GM12872 (cell line): ENCODE measurements at regions not wholly inside any gene's neighbourhood (a gene's known extent, or its start where the extent isn't known, plus 50 kb on each side); places are given as distances from the start of the nearest gene placed in this dataset.

ENCODE experiments used
- TF ChIP-seq, protein P1 (sequence below): IDR thresholded peaks from 3 replicates; pipeline ENCODE4 v1.5.1; 2011; ENCODE audit warnings: low read depth, mild to moderate bottlenecking, low read length, moderate library complexity; ENCODE audit not compliant: insufficient read depth

DNA sequence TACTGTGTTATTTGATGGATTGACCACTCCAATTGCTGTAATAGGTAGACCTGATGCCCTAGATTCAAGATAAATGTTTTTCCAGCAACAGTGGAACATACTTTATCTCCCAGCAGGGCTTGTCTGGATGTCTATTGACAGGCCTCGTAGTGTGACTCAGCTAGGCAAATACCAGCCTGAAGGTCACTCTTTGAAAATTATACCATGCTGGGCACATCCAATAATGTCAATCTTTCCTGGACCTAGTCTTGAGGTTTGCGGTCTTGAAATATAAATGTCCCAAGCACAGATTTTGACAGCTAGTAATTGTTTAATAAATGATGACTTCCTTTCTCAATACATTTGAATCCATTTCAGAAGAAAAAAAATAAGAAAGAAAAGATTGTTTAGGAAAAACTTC lies 1138.0 kb upstream of the TMPRSS15 start:
- TF ChIP-seq, protein P1, sequence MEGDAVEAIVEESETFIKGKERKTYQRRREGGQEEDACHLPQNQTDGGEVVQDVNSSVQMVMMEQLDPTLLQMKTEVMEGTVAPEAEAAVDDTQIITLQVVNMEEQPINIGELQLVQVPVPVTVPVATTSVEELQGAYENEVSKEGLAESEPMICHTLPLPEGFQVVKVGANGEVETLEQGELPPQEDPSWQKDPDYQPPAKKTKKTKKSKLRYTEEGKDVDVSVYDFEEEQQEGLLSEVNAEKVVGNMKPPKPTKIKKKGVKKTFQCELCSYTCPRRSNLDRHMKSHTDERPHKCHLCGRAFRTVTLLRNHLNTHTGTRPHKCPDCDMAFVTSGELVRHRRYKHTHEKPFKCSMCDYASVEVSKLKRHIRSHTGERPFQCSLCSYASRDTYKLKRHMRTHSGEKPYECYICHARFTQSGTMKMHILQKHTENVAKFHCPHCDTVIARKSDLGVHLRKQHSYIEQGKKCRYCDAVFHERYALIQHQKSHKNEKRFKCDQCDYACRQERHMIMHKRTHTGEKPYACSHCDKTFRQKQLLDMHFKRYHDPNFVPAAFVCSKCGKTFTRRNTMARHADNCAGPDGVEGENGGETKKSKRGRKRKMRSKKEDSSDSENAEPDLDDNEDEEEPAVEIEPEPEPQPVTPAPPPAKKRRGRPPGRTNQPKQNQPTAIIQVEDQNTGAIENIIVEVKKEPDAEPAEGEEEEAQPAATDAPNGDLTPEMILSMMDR: no peak

DNA sequence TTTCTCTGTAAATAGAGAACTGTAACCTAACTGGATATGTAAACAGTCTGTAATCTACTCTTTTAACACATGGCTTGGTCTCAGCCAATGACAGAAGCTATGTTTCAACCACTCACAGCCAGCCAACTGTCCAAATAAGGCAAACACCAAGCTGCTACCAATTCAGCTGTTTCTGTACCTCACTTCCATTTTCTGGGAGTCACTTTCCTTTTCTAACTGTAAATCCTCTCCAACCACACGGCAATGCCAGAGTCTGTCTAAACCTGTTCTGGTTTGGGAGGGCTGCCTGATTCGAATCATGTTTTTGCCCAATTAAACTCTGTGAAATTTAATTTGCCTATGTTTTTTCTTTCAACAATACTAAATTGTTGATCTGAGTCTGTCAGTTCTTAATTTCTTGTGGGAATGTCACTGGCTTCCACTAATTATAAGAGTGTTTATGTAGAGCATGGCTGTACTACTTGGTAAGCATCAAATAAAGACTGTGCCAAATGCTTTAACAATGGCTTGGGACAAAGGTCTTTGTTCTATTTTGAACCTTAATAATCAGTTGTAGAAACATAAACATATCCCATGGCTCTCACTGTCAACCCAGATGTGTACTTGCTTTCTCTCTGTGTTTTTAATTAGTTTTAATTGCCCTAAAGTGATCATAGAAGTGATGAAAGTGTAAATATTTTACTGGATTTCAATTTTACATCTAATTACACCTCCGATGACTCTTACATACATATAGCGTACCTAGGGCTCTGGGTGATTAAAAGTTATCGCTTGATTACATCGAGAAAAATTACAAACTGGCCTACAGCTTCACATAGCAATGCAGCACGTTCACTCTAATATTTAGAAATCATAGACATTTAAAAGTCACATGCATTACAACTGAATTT lies 1144.6 kb upstream of the TMPRSS15 start:
- TF ChIP-seq, protein P1: no peak

GRCh38 chr21:19553919-19554615 lies 1150.5 kb upstream of the TMPRSS15 start:
- TF ChIP-seq, protein P1: no peak

DNA sequence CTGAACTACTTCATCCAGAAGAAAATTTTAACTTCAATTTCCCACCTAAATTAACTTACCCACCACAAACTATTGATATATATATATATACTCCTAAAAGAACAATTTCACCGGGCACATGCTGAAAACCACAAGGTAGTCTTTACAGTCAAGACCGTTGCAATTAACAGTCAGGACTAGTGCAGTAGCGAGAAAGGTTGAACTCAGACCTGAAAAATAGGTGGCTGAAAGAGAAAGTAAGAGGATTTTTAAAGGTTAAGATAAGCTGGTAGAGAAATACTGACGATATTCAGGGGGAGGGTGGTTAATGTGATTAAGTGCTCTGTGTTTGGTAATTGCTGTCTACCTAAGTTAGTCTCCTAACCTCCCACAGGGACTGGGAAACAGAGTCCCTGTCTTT lies 1153.5 kb upstream of the TMPRSS15 start:
- TF ChIP-seq, protein P1: no peak

DNA sequence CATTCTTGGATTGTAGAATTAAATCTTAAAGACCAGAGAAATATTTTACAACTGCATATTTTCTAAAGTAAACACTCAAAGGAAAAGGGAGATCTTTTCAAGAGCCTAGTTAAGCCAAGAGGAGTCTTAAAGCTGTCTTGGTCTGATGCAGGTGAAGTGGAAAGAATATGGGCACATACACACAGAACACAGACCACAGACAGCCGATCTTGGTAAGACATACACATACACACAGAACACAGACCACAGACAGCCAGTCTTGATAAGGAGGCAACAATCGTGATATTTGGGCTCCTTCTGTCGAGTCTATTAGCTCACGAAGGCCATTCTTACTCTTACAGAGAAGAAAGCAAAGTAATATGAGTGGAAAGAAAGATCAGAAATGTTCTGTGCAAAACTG lies 1153.9 kb upstream of the TMPRSS15 start:
- TF ChIP-seq, protein P1: no peak

GRCh38 chr21:19565587-19565986 lies 1162.0 kb upstream of the TMPRSS15 start:
- TF ChIP-seq, protein P1: no peak

DNA sequence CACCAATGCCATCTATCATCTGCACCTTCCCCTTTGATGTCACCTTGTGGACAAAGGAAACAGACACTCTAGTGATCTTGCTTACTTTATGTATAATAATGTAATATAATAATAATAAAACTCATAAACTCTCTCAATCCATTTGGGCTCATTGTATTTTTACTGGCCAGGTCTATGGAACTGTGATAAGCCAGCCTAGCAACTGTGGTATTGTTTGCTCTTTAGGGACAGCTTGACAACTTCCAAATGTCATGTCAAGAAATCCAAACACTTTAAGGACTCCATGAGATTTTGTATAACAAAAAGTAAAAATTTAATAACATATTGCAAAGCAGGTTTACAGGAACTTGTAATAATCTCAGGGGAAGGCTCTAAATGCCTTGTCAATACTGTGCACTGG lies 1163.4 kb upstream of the TMPRSS15 start:
- TF ChIP-seq, protein P1: no peak
